H1 (cell line): ENCODE measurements at regions not wholly inside any gene's neighbourhood (a gene's known extent, or its start where the extent isn't known, plus 50 kb on each side); places are given as distances from the start of the nearest gene placed in this dataset.

Experiments used
- CTCF ChIA-PET: fragments of 300-600 bp; sonication (Branson Sonifier 250); formaldehyde crosslinking; loops from one replicate; lab custom pipeline; 2021; ENCODE audit not compliant: partially characterized antibody; lab: Charles Lee
- POLR2A ChIA-PET: fragments of 300-600 bp; sonication (Branson Sonifier 250); formaldehyde crosslinking; loops from one replicate; lab custom pipeline; 2021; ENCODE audit warnings: inconsistent platforms; ENCODE audit not compliant: partially characterized antibody; lab: Charles Lee
- DNase-seq, 2 experiments: peaks; one replicate each; pipeline versions ENCODE4 v3.0.0 to v3.0.0-alpha.2; 2010 to 2022; ENCODE audit warnings: low spot score in 2 of 2, low read depth in 1 of 2, mixed read lengths in 1 of 2
- FAIRE-seq: peaks from 2 replicates; lab custom pipeline; 2011; peaks lifted over from hg19 to GRCh38; lab: Jason Lieb, UNC
- H2AFZ ChIP-seq: 2 replicates; pipeline ENCODE4 v1.8.1; 2012; ENCODE audit warnings: low read length, inconsistent platforms
- H2AK5ac ChIP-seq: 2 replicates; pipeline ENCODE4 v1.6.1; 2013; ENCODE audit warnings: low read depth, low read length
- H2BK120ac ChIP-seq: replicated peaks from 2 replicates; pipeline ENCODE3; 2013; ENCODE audit warnings: low read depth, low read length, inconsistent platforms
- H2BK12ac ChIP-seq: 2 replicates; pipeline ENCODE4 v1.6.1; 2013; ENCODE audit warnings: low read depth, low read length
- H2BK15ac ChIP-seq: 2 replicates; pipeline ENCODE4 v1.6.1; 2013; ENCODE audit warnings: low read length
- H2BK20ac ChIP-seq: 2 replicates; pipeline ENCODE4 v1.6.1; 2013; ENCODE audit warnings: low read length
- H2BK5ac ChIP-seq: 2 replicates; pipeline ENCODE4 v1.6.1; 2013; ENCODE audit warnings: low read depth, low read length
- H3K14ac ChIP-seq: 2 replicates; pipeline ENCODE4 v1.6.1; 2013; ENCODE audit warnings: inconsistent platforms; ENCODE audit not compliant: insufficient read length
- H3K18ac ChIP-seq: 2 replicates; pipeline ENCODE4 v1.6.1; 2013; ENCODE audit warnings: low read length; ENCODE audit errors: extremely low read depth
- H3K23ac ChIP-seq: 2 replicates; pipeline ENCODE4 v1.6.1; 2013; ENCODE audit warnings: inconsistent platforms; ENCODE audit not compliant: insufficient read length
- H3K23me2 ChIP-seq: 2 replicates; pipeline ENCODE4 v1.6.1; 2013; ENCODE audit warnings: low read depth, low read length
- H3K27ac ChIP-seq: 2 replicates; pipeline ENCODE4 v1.6.1; 2011; ENCODE audit warnings: low read depth, low read length, inconsistent platforms
- H3K27me3 ChIP-seq, 4 experiments: replicated peaks in 1 of 4; 1 replicate in 1 of 4; 2 replicates in 3 of 4; pipeline versions ENCODE4 v1.6.1 to v1.8.1; 2011 to 2013; ENCODE audit warnings: low read length in 3 of 4, mild to moderate bottlenecking in 3 of 4, inconsistent platforms in 2 of 4, mixed read lengths in 2 of 4, moderate library complexity in 1 of 4; ENCODE audit not compliant: control insufficient read depth in 3 of 4, insufficient read depth in 3 of 4; ENCODE audit errors: extremely low read depth in 1 of 4
- H3K36me3 ChIP-seq, 4 experiments: 2 replicates each; pipeline versions ENCODE4 v1.6.1 to v1.8.1; 2011 to 2013; ENCODE audit warnings: mild to moderate bottlenecking in 4 of 4, low read length in 3 of 4, moderate library complexity in 2 of 4, control low read depth in 1 of 4, inconsistent platforms in 1 of 4; ENCODE audit not compliant: insufficient read depth in 4 of 4, control insufficient read depth in 2 of 4
- H3K4ac ChIP-seq: replicated peaks from 2 replicates; pipeline ENCODE3; 2013; ENCODE audit warnings: low read length, low read depth, mixed read lengths, inconsistent platforms; ENCODE audit not compliant: insufficient read length
- H3K4me1 ChIP-seq, 4 experiments: replicated peaks in 1 of 4; 1 replicate in 1 of 4; 2 replicates in 3 of 4; pipeline versions ENCODE4 v1.6.1 to v1.8.1; 2011 to 2013; ENCODE audit warnings: low read length in 3 of 4, inconsistent platforms in 2 of 4, mixed read lengths in 1 of 4; ENCODE audit not compliant: insufficient read depth in 4 of 4, control insufficient read depth in 3 of 4
- H3K4me2 ChIP-seq, 2 experiments: 2 replicates each; pipeline versions ENCODE4 v1.6.1 to v1.8.1; 2011 to 2013; ENCODE audit warnings: low read depth in 2 of 2, low read length in 2 of 2, control low read depth in 1 of 2, inconsistent platforms in 1 of 2, mild to moderate bottlenecking in 1 of 2; ENCODE audit not compliant: insufficient read depth in 1 of 2
- H3K4me3 ChIP-seq, 4 experiments: fragments of 200-600, 300-600 bp in 1 of 4; sonication (generic), shearing (Covaris generic), sonication (Bioruptor Twin) in 1 of 4; 2 replicates each; pipeline versions ENCODE4 v1.5.1 to v1.8.1; 2011 to 2016; ENCODE audit warnings: low read length in 4 of 4, low read depth in 3 of 4, control low read depth in 2 of 4, inconsistent platforms in 2 of 4, mild to moderate bottlenecking in 2 of 4, mixed read lengths in 1 of 4, moderate library complexity in 1 of 4; ENCODE audit not compliant: insufficient read depth in 2 of 4; ENCODE audit errors: extremely low read depth in 1 of 4
- H3K56ac ChIP-seq: replicated peaks from 2 replicates; pipeline ENCODE3; 2013; ENCODE audit warnings: low read depth, mild to moderate bottlenecking, mixed read lengths, low read length, inconsistent platforms; ENCODE audit not compliant: insufficient read length
- H3K79me1 ChIP-seq: 2 replicates; pipeline ENCODE4 v1.6.1; 2013; ENCODE audit warnings: low read depth, low read length, control low read depth
- H3K79me2 ChIP-seq, 2 experiments: 2 replicates each; pipeline versions ENCODE4 v1.6.1 to v1.8.1; 2012 to 2013; ENCODE audit warnings: low read length in 2 of 2, mild to moderate bottlenecking in 2 of 2, inconsistent platforms in 1 of 2; ENCODE audit not compliant: insufficient read depth in 2 of 2, control insufficient read depth in 1 of 2
- H3K9ac ChIP-seq, 4 experiments: replicated peaks in 1 of 4; 1 replicate in 1 of 4; 2 replicates in 3 of 4; pipeline versions ENCODE4 v1.6.1 to v1.8.1; 2011 to 2013; ENCODE audit warnings: low read depth in 3 of 4, low read length in 3 of 4, control low read depth in 2 of 4, mild to moderate bottlenecking in 2 of 4, moderate library complexity in 2 of 4, inconsistent platforms in 1 of 4; ENCODE audit errors: extremely low read depth in 1 of 4
- H3K9me3 ChIP-seq, 2 experiments: 2 replicates each; pipeline versions ENCODE4 v1.6.1 to v1.8.1; 2012 to 2013; ENCODE audit warnings: mild to moderate bottlenecking in 2 of 2, moderate library complexity in 2 of 2, control low read depth in 1 of 2, inconsistent platforms in 1 of 2, low read depth in 1 of 2, low read length in 1 of 2, mixed read lengths in 1 of 2; ENCODE audit not compliant: insufficient read depth in 2 of 2
- H4K20me1 ChIP-seq, 2 experiments: replicated peaks in 1 of 2; 2 replicates each; pipeline versions ENCODE3 to v1.8.1; 2011 to 2013; ENCODE audit warnings: inconsistent platforms in 2 of 2, low read length in 2 of 2, mild to moderate bottlenecking in 1 of 2; ENCODE audit not compliant: insufficient read depth in 2 of 2, control insufficient read depth in 1 of 2
- H4K5ac ChIP-seq: 2 replicates; pipeline ENCODE4 v1.6.1; 2013; ENCODE audit warnings: low read length, low read depth, mixed read lengths, inconsistent platforms; ENCODE audit not compliant: insufficient read length
- H4K8ac ChIP-seq: 2 replicates; pipeline ENCODE4 v1.8.0; 2013; ENCODE audit warnings: mild to moderate bottlenecking, moderate library complexity, low read length, inconsistent platforms; ENCODE audit not compliant: insufficient read depth; ENCODE audit errors: extremely low read depth
- H4K91ac ChIP-seq: replicated peaks from 2 replicates; pipeline ENCODE3; 2013; ENCODE audit warnings: low read length, mixed read lengths, inconsistent platforms; ENCODE audit not compliant: insufficient read length
- HDAC6 ChIP-seq: IDR thresholded peaks from one replicate; pipeline ENCODE4 v1.7.1; 2012; ENCODE audit warnings: low read depth, mild to moderate bottlenecking, inconsistent platforms, low read length, moderate library complexity
- WGBS, 2 experiments: shearing (Covaris generic) in 1 of 2; methylation state at CpG; one replicate each; pipeline versions ENCODE4 v1.1.6 to v1.1.7; 2013 to 2015; ENCODE audit warnings: low lambda C conversion rate in 2 of 2, mixed read lengths in 2 of 2, inconsistent platforms in 1 of 2, low coverage in 1 of 2, missing lambda C conversion rate in 1 of 2; ENCODE audit not compliant: insufficient replicate concordance in 2 of 2, insufficient coverage in 1 of 2, insufficient read length in 1 of 2; ENCODE audit errors: extremely low coverage in 1 of 2, missing lambda C conversion rate in 1 of 2; 5-methylcytosine and 5-hydroxymethylcytosine counted together

GRCh38 chr18:71237641-71238040 lies 948.8 kb downstream of the SOCS6 start:
- no peak for FAIRE-seq
- no peak overlapping the region for H2BK20ac ChIP-seq
- POLR2A ChIA-PET, result no interaction called here
- H3K9ac ChIP-seq, result no peak overlapping the region
- no peak overlapping the region for H2BK15ac ChIP-seq
- TF ChIP-seq HDAC6, result no peak
- TF ChIP-seq, all 59 proteins: peak for 0
- CTCF ChIA-PET, result no interaction called here
- no peaks in the 10 kb centered on the region for H3K23me2 ChIP-seq
- H3K9me3 ChIP-seq, result peaks cover 47 to 57% of the 10 kb centered on the region in 2 experiments
- H3K56ac ChIP-seq, result no peak overlapping the region
- H3K14ac ChIP-seq, result no peak overlapping the region
- no peaks in the 10 kb centered on the region for H3K4me1 ChIP-seq
- no peak overlapping the region for H2BK5ac ChIP-seq
- H3K4ac ChIP-seq, result no peak overlapping the region
- no peak overlapping the region for H3K4me3 ChIP-seq
- H3K79me1 ChIP-seq, result no peaks in the 10 kb centered on the region
- H2AK5ac ChIP-seq, result no peak overlapping the region
- H2BK12ac ChIP-seq, result no peak overlapping the region
- H3K18ac ChIP-seq, result no peak overlapping the region
- WGBS, 2 experiments, result 95% methylated on average over 1 of the region's 1 CpG; no CpG with 5 or more reads in 1 of the 2 experiments
- no peak overlapping the region for H4K91ac ChIP-seq
- no peaks in the 10 kb centered on the region for H4K20me1 ChIP-seq
- H4K5ac ChIP-seq, result no peak overlapping the region
- DNase-seq, result no peak
- no peak overlapping the region for H3K27ac ChIP-seq
- H3K36me3 ChIP-seq, result no peaks in the 10 kb centered on the region
- no peak overlapping the region for H2AFZ ChIP-seq
- H3K4me2 ChIP-seq, result no peak overlapping the region
- H2BK120ac ChIP-seq, result no peak overlapping the region
- H3K23ac ChIP-seq, result no peak overlapping the region
- H3K79me2 ChIP-seq, result no peaks in the 10 kb centered on the region
- H3K27me3 ChIP-seq, result no peaks in the 10 kb centered on the region; a peak in 1 of 7 replicates
- H4K8ac ChIP-seq, result no peak overlapping the region
